ENCODE measurements at regions not wholly inside any gene's neighbourhood (a gene's known extent, or its start where the extent isn't known, plus 50 kb on each side); places are given as distances from the start of the nearest gene placed in this dataset.

DNA sequence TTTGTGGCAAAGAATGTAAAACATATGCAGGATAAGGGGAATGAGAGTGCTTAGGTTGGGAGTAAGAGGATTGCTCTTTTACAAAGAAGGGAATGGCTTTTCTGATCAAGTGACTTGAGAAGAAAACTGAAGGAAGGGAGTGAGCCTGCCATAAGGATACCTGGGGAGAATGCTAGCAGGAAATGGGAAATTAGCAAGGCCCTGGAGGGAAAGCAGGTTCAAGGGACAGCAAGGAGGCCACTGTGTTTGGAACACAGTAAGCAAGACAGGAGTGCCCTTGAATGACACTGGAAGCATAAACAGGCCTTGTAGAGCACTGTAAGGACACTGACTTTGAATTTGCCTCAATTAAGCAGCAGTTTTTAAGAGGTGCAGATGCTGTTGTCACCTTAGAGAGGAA, 1069.9 kb downstream of the DNAJB9 start:
- no peak for TF ChIP-seq POLR2A (IDR thresholded peaks at IDR 0.05)
- TF ChIP-seq POLR2AphosphoS5 (IDR thresholded peaks at IDR 0.05; ENCODE audit: insufficient read depth in 1 of 2, low read depth in 1 of 2), result no peak
